GM18517 (cell line): ENCODE measurements at regions not wholly inside any gene's neighbourhood (a gene's known extent, or its start where the extent isn't known, plus 50 kb on each side); places are given as distances from the start of the nearest gene placed in this dataset.

Experiments
- ATAC-seq: cut with Tn5 transposase; IDR thresholded peaks from one replicate; pipeline ENCODE4 v1.9.1; 2021; ENCODE audit warnings: mild to moderate bottlenecking, moderate library complexity; ENCODE audit not compliant: unreplicated experiment

DNA sequence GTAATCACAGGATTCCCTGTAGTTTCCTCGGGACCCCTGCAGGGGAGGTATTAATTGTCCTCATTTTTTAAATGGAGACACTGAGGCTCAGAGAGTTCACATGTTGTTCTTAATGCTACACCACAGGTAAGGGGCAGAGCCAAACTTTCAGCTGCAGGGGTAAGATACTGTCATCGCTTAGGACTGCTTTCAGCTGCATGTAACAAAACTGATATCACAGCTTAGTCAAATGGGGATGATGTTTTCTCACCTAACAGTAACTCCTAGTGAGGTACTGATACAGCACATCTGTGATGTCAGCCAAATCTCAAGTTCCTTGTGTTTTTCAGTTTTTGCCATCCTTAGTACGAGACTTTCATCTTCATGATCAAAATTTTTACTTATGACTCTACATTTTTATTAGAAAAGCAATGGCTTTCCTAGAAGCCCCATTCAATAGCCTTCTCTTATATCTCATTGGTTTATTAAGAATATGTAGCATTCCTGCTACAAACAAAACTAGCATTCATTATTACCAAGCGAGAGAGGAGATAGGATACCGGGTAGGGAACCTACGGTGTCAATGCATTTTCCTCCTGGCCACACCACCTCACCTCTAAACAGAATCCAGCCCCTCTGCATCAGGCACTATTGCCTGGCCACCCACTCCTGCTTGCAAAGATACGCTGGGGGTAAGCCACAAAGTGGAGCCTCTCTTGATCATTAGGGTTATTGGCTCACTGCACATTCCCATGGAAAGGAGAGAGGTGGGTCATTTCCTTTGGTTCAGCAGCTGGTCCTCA, 557.5 kb downstream of the CD83 start:
- no peak for ATAC-seq

DNA sequence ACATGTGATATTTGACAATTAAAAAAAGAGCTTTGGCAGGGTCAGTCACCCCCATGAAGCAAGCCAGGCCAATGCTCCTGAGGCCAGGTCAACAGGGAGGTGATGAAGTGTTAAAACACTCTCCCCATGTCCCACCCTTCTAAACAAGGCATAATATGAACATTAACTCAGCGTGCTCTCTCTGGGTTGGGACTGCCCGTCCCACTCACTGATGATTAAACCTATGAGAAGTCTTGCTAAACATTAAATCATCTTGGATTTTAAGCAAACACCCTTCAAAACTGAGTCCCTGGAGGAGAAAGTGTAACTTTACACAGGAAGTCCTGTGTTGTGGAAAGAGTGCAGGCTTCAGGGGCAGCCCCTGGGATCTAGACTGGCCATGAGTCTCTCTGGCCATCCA, 558.5 kb downstream of the CD83 start:
- no peak for ATAC-seq

GRCh38 chr6:14676977-14677781, 559.6 kb downstream of the CD83 start:
- ATAC-seq = no peak

DNA sequence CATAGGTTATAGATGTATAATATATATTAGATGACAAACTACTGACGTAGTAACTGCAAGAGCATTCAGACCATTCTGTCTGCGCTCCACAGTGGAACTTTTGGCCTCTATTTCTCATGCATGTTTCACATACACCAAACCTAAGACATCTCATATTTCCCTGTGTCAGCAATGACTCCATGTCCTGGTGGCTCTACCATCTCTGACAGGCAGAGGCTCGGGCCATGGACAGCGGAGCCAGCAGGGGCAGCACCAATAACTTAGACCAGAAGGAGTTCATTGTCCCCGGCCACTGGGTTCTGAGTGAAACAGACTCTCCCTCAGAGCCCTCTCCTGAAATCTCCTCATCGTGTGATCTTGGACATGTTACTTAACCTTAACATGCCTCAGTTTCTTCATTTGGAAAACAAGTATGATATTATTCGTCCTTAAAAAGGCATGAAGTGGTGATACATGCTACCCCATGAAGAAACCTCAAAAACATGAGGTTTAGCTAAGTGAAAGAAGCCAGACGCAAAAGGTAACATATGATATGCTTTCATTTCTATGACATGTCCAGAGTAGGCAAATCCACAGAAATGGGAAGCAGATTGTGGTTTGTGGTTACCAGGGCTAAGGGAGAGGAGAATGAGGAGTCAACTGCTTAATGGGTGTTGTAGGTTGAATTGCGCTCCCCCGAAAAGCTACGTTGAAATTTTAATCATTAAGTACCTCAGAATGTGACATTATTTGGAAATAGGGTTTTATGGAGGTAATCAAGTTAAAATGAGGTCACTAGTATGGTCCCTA, 564.0 kb upstream of the JARID2 start:
- no peak for ATAC-seq

GRCh38 chr6:14682812-14683211, 563.1 kb upstream of the JARID2 start:
- ATAC-seq = no peak

DNA sequence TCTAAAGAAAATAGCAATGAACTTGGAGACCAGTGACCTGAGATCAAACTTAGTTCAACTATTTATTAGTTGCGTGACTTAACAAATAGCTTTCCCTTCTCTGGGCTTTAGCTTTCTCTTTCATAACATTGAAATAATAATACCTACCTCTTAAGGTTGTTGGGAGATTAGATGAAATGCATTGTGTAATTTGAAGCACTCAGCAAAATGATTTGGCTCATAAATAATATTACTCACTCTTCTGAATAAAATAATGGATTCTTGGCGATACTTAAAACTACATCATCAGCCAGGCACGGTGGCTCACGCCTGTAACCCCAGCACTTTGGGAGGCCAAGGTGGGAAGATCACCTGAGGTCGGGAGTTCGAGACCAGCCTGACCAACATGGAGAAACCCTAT, 556.2 kb upstream of the JARID2 start:
- no peak for ATAC-seq

DNA sequence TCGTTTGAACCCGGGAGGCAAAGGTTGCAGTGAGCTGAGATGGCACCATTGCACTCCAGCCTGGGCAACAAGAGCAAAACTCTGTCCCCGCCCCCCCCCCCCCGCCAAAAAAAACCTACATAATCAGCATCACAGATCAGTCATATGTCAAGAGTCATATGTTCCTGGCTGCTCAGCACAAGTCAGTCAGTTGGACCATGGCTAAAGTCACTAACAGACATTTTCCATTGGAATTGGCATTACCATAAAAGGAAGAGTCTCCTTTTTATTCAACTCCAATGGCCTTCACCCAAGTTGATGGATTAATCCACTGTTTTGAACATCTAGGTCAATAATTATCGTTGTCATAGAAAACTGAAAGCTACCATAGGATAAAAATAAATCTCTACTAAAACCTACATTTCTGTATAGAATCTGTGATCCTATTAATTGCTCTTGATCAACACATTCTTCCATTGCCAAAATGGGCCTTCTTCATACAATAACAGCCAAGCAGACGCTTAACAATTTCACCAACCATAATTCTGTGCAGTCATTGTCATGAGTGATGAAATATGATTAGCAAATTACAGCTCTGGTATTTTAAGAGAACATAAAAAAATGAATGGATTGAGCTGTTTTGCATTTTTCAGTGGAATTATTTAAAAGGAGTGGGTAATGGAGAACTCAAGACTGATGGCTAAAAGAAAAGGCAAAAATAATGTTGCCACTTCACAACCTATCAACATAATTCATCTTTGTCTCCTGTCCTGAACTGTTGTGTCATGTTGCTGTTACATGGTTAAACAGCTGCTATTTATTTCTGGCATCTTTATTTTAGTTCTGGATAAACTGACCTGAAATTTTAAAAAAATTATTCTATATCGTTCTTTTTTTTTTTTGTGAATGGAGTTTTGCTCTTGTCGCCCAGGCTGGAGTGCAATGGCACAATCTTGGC, 555.5 kb upstream of the JARID2 start:
- no peak for ATAC-seq

GRCh38 chr6:14692208-14692607, 553.7 kb upstream of the JARID2 start:
- ATAC-seq = no peak

DNA sequence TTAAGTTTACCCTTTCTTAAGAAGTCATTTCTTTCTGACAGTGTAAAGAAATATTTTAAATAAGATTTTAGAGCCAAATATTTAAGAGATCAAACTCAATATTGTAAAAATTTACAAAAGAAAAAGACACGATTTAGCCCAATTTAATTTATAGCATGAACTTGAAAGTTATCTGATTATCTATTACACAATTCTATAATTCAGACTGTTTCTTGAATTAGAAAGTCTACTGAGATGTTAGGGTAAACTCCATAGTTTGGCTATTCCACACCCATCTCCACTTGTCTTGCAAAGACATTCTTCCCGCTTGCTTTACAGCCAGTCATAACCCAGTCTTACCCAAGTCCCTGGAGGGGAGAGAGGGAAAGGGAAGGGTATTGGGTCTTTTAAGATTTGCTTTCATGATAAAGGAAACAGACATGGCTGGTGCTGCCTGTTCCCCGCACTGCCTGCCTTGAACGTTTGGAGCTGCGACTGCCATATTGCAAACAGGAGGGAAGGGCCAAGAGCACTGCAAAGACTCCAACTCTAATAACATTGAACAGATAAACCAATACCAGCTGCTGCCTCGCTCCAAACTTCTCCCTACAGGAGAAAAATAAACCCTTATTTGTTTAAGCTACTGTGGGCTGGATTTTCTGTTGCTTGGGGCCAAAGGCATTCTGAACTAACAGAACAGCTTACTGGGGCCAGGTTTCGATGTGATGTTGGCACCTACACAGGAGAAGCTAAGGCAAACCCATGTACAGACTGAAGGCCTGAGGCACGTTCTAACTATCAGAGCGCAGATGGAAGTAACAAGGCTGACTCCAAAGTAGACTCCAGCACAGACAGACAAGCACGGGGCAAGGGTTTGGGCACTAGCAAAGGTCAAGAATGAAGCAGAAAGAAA, 552.3 kb upstream of the JARID2 start:
- ATAC-seq = no peak

DNA sequence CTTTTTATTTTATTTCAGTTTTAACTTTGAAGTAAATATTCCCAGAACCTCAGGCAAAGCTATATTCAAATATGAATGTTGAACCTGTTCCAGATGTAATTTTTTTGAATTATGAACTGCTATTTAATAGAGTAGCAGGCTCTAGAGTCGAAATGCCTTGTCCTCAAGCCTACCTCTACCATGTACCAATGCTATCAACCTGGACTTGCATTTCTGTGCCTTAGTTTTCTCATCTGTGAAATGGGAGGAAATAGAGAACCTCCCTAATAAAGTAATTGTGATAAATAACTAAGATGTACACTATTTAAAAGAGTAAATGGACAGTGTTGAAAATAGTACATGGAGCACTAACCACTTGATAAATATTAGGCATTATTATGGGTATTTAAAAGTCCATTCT, 551.6 kb upstream of the JARID2 start:
- no peak for ATAC-seq

DNA sequence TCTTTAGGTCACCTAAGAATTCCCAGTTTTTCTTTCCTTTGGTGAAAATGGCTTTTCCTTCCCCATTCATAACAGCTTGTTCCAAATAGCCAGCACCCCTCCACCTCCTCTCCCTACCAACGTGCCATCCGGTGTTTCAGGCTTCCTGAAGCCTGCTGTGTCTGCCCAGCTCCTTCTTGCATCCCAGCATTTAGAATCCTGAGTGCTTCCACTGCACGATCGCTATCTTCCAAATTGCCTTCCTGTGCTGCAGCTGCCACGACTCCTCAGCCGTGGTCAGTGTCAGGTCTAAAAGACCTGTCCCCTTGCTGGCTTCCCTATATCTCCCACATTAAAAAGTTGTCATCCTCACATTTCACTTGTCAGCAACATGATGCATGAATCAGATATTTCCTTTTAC, 550.3 kb upstream of the JARID2 start:
- no peak for ATAC-seq

GRCh38 chr6:14696367-14696766, 549.5 kb upstream of the JARID2 start:
- no peak for ATAC-seq

GRCh38 chr6:14697427-14697826, 548.4 kb upstream of the JARID2 start:
- ATAC-seq = no peak

GRCh38 chr6:14699803-14700601, 545.9 kb upstream of the JARID2 start:
- ATAC-seq = no peak

DNA sequence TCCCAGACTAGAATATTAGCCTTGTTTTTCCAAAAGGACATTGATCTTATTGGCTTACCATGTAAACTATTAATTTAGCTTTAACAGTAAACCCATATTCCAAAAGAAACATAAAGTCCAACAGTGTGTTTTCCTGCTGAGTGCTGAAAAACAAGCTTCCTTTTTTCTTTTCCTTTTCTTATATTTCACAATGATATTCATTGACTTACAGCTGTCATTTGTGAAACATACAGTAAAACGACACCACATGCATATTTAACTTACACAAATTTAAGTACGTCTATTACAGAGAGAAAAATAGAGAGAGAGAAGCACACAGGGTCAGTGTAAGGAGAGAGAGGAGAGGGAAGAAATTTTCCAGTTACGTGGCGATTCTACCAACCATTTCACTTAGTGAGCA, 543.9 kb upstream of the JARID2 start:
- no peak for ATAC-seq

DNA sequence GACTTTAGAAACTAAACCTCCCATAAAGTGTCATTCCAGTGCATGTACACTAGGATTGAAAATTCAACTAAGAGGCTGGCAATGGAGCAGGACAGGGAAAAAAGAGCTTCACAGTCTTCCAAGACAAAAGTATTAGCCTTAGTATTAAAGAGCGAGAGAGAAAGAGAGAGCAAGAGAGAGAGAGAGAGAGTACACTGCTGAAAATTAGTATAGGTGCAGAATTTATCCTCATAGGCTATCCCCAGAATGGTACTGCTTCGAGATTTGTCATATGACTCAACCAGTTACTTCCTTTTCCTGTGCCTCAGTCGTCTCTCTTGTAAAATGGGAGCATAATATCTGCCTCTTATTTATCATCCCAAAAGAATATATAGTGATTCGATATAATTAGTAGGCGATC, 543.2 kb upstream of the JARID2 start:
- ATAC-seq = no peak

DNA sequence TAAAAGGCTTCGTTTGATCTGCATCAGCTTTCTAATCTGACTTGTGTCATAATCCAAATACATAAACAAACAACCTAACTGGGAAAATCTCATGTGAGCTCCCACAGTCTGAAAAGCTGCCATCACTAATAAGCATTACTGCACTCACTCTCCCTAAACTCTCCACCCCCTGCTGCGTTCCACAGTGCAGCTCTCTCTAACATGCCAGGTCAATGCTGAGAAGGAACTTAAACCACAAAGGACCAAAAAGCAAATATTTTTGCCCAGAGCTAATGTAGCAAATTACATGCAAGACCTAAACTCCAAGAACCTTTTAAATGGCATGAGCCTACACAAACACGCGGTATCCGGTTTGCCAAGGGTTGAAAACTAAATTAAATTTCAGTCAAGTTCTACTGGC, 542.3 kb upstream of the JARID2 start:
- ATAC-seq = no peak

DNA sequence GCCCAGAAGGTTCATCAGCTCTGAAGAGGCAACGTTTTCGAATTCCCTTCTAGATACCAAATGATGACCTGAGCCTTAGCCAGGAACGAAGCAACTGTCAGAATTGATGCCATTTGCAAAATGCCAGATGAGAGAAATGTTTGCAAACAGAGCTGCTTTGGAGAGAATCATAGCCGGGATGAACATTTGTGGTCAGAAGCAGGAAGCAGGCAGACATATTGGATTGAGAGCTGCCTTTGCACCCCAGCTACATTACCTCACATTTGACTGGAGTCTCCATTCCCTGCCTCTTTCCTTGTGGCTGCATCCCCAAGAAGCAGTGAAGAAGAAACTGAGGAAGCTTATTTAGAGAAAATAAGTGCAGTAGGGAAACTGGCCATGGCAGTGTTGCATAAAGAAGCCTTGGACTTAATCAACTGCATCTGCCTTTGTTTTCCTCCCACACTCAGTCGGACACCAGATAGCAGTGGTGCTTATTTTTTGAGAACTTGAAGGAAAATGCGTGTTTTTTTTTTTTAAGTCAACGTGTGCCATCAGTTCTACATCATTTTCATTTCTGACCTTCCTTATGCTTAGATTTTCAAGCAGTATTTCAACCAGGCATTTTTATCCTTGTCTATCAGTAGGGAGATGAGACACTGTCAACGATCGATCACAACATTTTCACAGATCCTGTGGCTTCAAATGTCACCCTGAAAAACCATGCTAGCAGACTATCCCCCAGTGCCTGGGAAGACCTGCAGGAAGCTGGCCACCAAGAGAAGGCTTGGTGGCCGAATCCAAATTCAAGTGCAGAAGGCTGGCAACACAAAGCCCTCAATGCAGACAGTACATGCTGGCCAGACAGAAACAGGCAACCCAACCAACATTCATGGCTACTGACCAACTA, 541.2 kb upstream of the JARID2 start:
- no peak for ATAC-seq
